CD4-positive, alpha-beta T cell treated with Interleukin-6 at 100 ng/mL for 8 hours (primary cell): ENCODE measurements at regions not wholly inside any gene's neighbourhood (a gene's known extent, or its start where the extent isn't known, plus 50 kb on each side); places are given as distances from the start of the nearest gene placed in this dataset.
"Not testable (repeated sequence)": the region's sequence is repeated elsewhere in the genome, so short reads cannot be mapped to it uniquely, and the experiment has no call there.

Source experiments
- DNase-seq: peaks from one replicate; pipeline ENCODE4 v3.0.0-alpha.2; 2020; ENCODE audit warnings: mixed read lengths, low spot score

GRCh38 chr10:81109200-81109752 is 571.6 kb downstream of the SH2D4B start:
- no peak for DNase-seq

- no peak for DNase-seq
Observed at GRCh38 chr10:81116201-81116600, 578.5 kb downstream of the SH2D4B start.

GRCh38 chr10:81116990-81117389 is 579.3 kb downstream of the SH2D4B start:
- DNase-seq: no peak

GRCh38 chr10:81127931-81128330 is 590.2 kb downstream of the SH2D4B start:
- DNase-seq: no peak

- no peak for DNase-seq
Observed at GRCh38 chr10:81130014-81130413, 592.3 kb downstream of the SH2D4B start.

GRCh38 chr10:81135851-81136250 is 598.1 kb downstream of the SH2D4B start:
- no peak for DNase-seq

- no peak for DNase-seq
Observed at GRCh38 chr10:81136261-81136660, 598.6 kb downstream of the SH2D4B start.

- DNase-seq: no peak
Observed at GRCh38 chr10:81145975-81146374, 608.3 kb downstream of the SH2D4B start.

GRCh38 chr10:81146436-81146835 is 608.7 kb downstream of the SH2D4B start:
- DNase-seq: no peak

GRCh38 chr10:81152656-81153055 is 615.0 kb downstream of the SH2D4B start:
- no peak for DNase-seq

- no peak for DNase-seq
Observed at GRCh38 chr10:81157681-81158080, 620.0 kb downstream of the SH2D4B start.

GRCh38 chr10:81177651-81178244 is 640.0 kb downstream of the SH2D4B start:
- DNase-seq: no peak

GRCh38 chr10:81179324-81179723 is 641.6 kb downstream of the SH2D4B start:
- no peak for DNase-seq

GRCh38 chr10:81179805-81180452 is 642.2 kb downstream of the SH2D4B start:
- DNase-seq: no peak

GRCh38 chr10:81182296-81182695 is 644.6 kb downstream of the SH2D4B start:
- no peak for DNase-seq

- no peak for DNase-seq
Observed at GRCh38 chr10:81192221-81192788, 654.6 kb downstream of the SH2D4B start.

GRCh38 chr10:81200801-81201200 is 663.1 kb downstream of the SH2D4B start:
- DNase-seq: no peak

- not testable (repeated sequence) for DNase-seq
Observed at GRCh38 chr10:81207359-81207758, 667.6 kb upstream of the NRG3 start.

- no peak for DNase-seq
Observed at GRCh38 chr10:81213370-81213769, 661.6 kb upstream of the NRG3 start.

- DNase-seq: no peak
Observed at GRCh38 chr10:81215498-81215897, 659.5 kb upstream of the NRG3 start.

GRCh38 chr10:81216949-81217348 is 658.0 kb upstream of the NRG3 start:
- no peak for DNase-seq

- DNase-seq: no peak
Observed at GRCh38 chr10:81218307-81218706, 656.7 kb upstream of the NRG3 start.

GRCh38 chr10:81219758-81220157 is 655.2 kb upstream of the NRG3 start:
- no peak for DNase-seq
